Right renal pelvis (tissue), 4 donors: ENCODE measurements at regions not wholly inside any gene's neighbourhood (a gene's known extent, or its start where the extent isn't known, plus 50 kb on each side); places are given as distances from the start of the nearest gene placed in this dataset.
A peak's percentile ranks its signal among the peaks of the same experiment; 100 is the strongest.

Source experiments
- DNase-seq, 4 donors: peaks; one replicate each; pipeline ENCODE4 v3.0.0-alpha.2; 2013; ENCODE audit warnings: low read depth in 4 of 4, low spot score in 3 of 4, missing footprints in 1 of 4

- DNase-seq, result no peak
Observed at GRCh38 chr7:36802459-36803135, 78.3 kb upstream of the AOAH start.

- no peak for DNase-seq
Observed at GRCh38 chr7:36796850-36797536, 72.7 kb upstream of the AOAH start.

GRCh38 chr7:36795451-36796021 lies 71.2 kb upstream of the AOAH start:
- peak in 1 of 4 donors; percentile 10 for DNase-seq

- DNase-seq, result no peak
Observed at GRCh38 chr7:36794689-36795088, 70.4 kb upstream of the AOAH start.

- no peak for DNase-seq
Observed at GRCh38 chr7:36792421-36792820, 68.1 kb upstream of the AOAH start.

GRCh38 chr7:36790311-36790787 lies 66.1 kb upstream of the AOAH start:
- no peak for DNase-seq

GRCh38 chr7:36788825-36789470 lies 64.7 kb upstream of the AOAH start:
- no peak for DNase-seq

- DNase-seq, result no peak
Observed at GRCh38 chr7:36787933-36788378, 63.7 kb upstream of the AOAH start.

GRCh38 chr7:36784991-36785940 lies 61.0 kb upstream of the AOAH start:
- DNase-seq, result no peak

- DNase-seq, result no peak
Observed at GRCh38 chr7:36781011-36781738, 56.9 kb upstream of the AOAH start.

GRCh38 chr7:36777855-36778254 lies 53.6 kb upstream of the AOAH start:
- DNase-seq, result no peak

- no peak for DNase-seq
Observed at GRCh38 chr7:36777062-36777461, 52.8 kb upstream of the AOAH start.

GRCh38 chr7:36775676-36776075 lies 51.4 kb upstream of the AOAH start:
- DNase-seq, result no peak

- DNase-seq, result no peak
Observed at GRCh38 chr7:36775061-36775620, 50.8 kb upstream of the AOAH start.
